GM12892 (cell line): ENCODE measurements at regions not wholly inside any gene's neighbourhood (a gene's known extent, or its start where the extent isn't known, plus 50 kb on each side); places are given as distances from the start of the nearest gene placed in this dataset.

Source experiments
- DNase-seq: peaks from one replicate; pipeline ENCODE4 v3.0.0; 2011; ENCODE audit not compliant: insufficient read length
- FAIRE-seq: peaks from 2 replicates; lab custom pipeline; 2011; peaks lifted over from hg19 to GRCh38; lab: Jason Lieb, UNC
- POLR2A ChIP-seq: IDR thresholded peaks from 2 replicates; pipeline ENCODE4 v1.6.1; 2011; ENCODE audit warnings: low read depth, low read length, control low read depth
- POLR2AphosphoS5 ChIP-seq: IDR thresholded peaks from 2 replicates; pipeline ENCODE4 v1.6.1; 2011; ENCODE audit warnings: low read depth, low read length, control low read depth
- TAF1 ChIP-seq: IDR thresholded peaks from 2 replicates; pipeline ENCODE4 v1.6.1; 2011; ENCODE audit warnings: low read depth, mild to moderate bottlenecking, control low read depth, low read length, borderline replicate concordance

- DNase-seq (no peak), FAIRE-seq (peak; percentile 24)
- TF ChIP-seq POLR2A (no peak), TAF1 (no peak), POLR2AphosphoS5 (no peak)
Measured at GRCh38 chr6:15962449-15962764, 166.5 kb upstream of the MYLIP start.

DNA sequence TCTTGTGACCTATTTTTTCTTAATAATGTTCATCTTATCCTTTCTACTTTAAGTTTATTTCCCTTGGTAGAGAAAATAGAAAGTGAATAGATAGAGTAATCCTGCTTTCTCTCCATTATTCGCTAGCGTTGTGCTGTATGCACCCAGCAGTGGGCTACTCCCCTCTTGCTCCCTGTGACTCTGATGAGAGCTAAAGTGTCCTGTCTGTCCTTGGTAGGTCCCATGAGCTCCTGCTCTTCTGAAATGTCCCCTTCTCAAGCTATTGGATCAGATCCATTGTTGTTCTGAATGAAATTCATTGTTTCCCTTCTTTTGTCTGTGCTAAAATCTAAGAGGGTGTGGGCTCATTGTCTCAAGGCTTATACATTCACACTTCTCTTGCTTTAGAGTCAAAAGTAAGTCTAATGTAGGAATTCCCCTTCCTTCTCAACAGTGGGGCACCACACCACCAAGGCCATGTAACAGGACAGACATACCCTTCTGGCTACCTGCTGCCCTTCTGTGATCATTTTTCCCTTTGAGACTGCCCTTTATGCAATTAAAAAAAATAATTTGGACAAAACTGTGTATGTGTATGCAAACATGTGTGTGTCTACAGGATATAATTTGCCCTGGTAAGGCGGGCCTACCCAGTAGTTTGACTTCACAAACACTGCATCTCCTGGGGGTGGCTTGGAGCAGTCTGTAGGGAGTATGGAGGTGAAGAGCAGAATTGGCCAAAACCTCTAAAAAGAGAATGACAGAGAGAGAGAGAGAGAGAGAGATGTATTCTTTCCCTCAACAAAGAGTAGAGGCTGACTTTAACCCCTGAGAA lies 167.0 kb upstream of the MYLIP start:
- FAIRE-seq: peak; percentile 5
- DNase-seq: no peak
- no peak for TF ChIP-seq POLR2AphosphoS5
- no peak for TF ChIP-seq POLR2A
- no peak for TF ChIP-seq TAF1

GRCh38 chr6:15960740-15961634 lies 167.9 kb upstream of the MYLIP start:
- FAIRE-seq: peak; percentile 77
- TF ChIP-seq POLR2AphosphoS5 (no peak), TAF1 (no peak), POLR2A (no peak)
- no peak for DNase-seq

GRCh38 chr6:15957655-15958169 lies 171.2 kb upstream of the MYLIP start:
- DNase-seq (no peak), FAIRE-seq (no peak)
- TF ChIP-seq POLR2A: no peak
- TF ChIP-seq POLR2AphosphoS5: no peak
- no peak for TF ChIP-seq TAF1

GRCh38 chr6:15956205-15957106 lies 172.4 kb upstream of the MYLIP start:
- FAIRE-seq: no peak
- TF ChIP-seq POLR2AphosphoS5 (no peak), POLR2A (no peak), TAF1 (no peak)
- no peak for DNase-seq

DNA sequence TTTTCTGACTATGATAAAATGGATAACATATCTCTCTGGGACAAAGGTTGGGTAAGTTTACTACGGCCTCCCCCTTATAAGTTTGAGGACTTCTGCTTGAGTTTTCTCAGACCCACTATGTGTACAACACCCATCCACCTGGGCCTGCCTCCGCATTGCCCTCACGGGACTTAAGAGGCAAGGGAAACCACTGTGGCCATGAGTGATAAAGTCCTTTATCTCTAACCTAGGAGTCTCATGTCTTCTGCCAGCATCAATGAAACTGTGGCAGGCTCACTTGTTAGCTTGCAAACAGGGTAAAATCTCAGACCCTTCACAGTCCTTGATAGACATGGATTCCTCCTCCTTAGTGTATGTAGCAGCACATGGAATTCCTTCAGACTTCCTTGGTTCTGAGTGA lies 173.4 kb upstream of the MYLIP start:
- DNase-seq: no peak
- no peak for TF ChIP-seq POLR2A
- TF ChIP-seq POLR2AphosphoS5: no peak
- TF ChIP-seq TAF1: no peak
- FAIRE-seq: peak; percentile 17

DNA sequence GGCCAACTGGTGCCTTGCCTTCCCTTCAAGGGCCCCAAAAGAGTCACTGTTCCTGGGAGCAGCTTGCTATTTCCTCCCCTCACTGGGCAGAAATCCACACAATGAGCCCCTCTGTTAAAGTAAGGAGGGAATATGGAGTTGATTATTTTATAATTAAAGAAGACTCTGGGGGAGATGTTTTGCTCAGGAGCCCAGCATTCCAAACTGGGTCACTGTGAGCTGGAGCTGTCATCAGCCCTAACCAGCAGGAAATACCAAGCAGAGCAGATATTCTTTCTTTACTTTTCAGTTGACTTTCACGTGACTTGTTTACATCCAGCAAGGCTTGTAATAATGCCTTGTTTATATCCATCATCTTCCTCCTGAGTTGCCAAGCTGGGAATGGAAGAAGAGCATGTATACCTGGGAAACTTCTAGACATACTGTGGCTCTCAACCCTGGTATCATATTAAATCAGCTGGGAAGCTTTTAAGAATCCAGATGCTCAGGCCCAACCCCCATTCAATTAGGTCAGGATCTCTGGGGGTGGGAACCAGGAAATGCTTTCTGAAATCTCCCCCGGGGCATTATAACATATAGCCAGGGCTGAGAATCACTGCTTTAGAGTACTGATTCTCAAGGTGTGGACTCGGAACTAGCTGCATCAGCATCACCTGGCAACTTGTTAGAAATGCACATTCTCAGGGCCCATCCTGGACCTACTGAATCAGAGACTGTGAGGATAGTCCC lies 175.6 kb upstream of the MYLIP start:
- no peak for DNase-seq
- FAIRE-seq: no peak
- TF ChIP-seq POLR2AphosphoS5 (no peak), POLR2A (no peak), TAF1 (no peak)

- TF ChIP-seq POLR2A: no peak
- TF ChIP-seq TAF1: no peak
- no peak for TF ChIP-seq POLR2AphosphoS5
- DNase-seq: no peak
- no peak for FAIRE-seq
Measured at GRCh38 chr6:15952231-15953151, 176.4 kb upstream of the MYLIP start.

- FAIRE-seq: peak; percentile 36
- no peak for TF ChIP-seq POLR2A
- no peak for TF ChIP-seq TAF1
- no peak for TF ChIP-seq POLR2AphosphoS5
- no peak for DNase-seq
Measured at GRCh38 chr6:15950962-15951569, 177.8 kb upstream of the MYLIP start.
